CD14-positive monocyte (primary cell): ENCODE measurements at regions not wholly inside any gene's neighbourhood (a gene's known extent, or its start where the extent isn't known, plus 50 kb on each side); places are given as distances from the start of the nearest gene placed in this dataset.
"Not testable (repeated sequence)": the region's sequence is repeated elsewhere in the genome, so short reads cannot be mapped to it uniquely, and the experiment has no call there.

ENCODE experiments used
- DNase-seq, 3 donors: peaks; one replicate each; pipeline ENCODE4 v3.0.0-alpha.2; 2011 to 2022
- H2AFZ ChIP-seq: 2 replicates; pipeline ENCODE4 v1.6.0; 2012; ENCODE audit warnings: mild to moderate bottlenecking, low read depth, low read length, inconsistent platforms; ENCODE audit not compliant: insufficient read depth, poor library complexity, severe bottlenecking
- H3K27ac ChIP-seq, 2 donors: 1 replicate in 1 of 2; 2 replicates in 1 of 2; pipeline ENCODE4 v1.5.1; 2012 to 2013; ENCODE audit warnings: low read length in 2 of 2, control low read depth in 1 of 2, inconsistent platforms in 1 of 2, low read depth in 1 of 2, mild to moderate bottlenecking in 1 of 2
- H3K27me3 ChIP-seq, 2 donors: one replicate each; pipeline versions ENCODE4 v1.6.0 to v1.6.1; 2011 to 2013; ENCODE audit warnings: low read length in 2 of 2; ENCODE audit not compliant: control insufficient read depth in 2 of 2, insufficient read depth in 2 of 2
- H3K36me3 ChIP-seq, 2 donors: replicated peaks in 1 of 2; 1 replicate in 1 of 2; 2 replicates in 1 of 2; pipeline versions ENCODE4 v1.5.1 to v1.6.1; 2012 to 2013; ENCODE audit warnings: low read length in 2 of 2, control low read depth in 1 of 2, inconsistent platforms in 1 of 2, mild to moderate bottlenecking in 1 of 2; ENCODE audit not compliant: insufficient read depth in 2 of 2, control insufficient read depth in 1 of 2
- H3K4me1 ChIP-seq, 2 donors: 1 replicate in 1 of 2; 2 replicates in 1 of 2; pipeline versions ENCODE4 v1.5.1 to v1.6.1; 2012 to 2013; ENCODE audit warnings: low read length in 2 of 2, control low read depth in 1 of 2, inconsistent platforms in 1 of 2, mild to moderate bottlenecking in 1 of 2, moderate library complexity in 1 of 2; ENCODE audit not compliant: insufficient read depth in 2 of 2, control insufficient read depth in 1 of 2
- H3K4me2 ChIP-seq: replicated peaks from 2 replicates; pipeline ENCODE3; 2012; ENCODE audit warnings: low read length, moderate library complexity, mild to moderate bottlenecking; ENCODE audit not compliant: poor library complexity, severe bottlenecking; ENCODE audit errors: extremely low read depth
- H3K4me3 ChIP-seq, 3 experiments: fragments of 200-600 bp in 1 of 3; sonication (generic) in 1 of 3; replicated peaks in 1 of 3; 1 replicate in 2 of 3; 2 replicates in 1 of 3; pipeline ENCODE4 v1.5.1; 2011 to 2013; ENCODE audit warnings: low read length in 3 of 3, mild to moderate bottlenecking in 3 of 3, control low read depth in 2 of 3, low read depth in 2 of 3, inconsistent platforms in 1 of 3, moderate library complexity in 1 of 3
- H3K79me2 ChIP-seq: 2 replicates; pipeline ENCODE4 v1.6.0; 2012; ENCODE audit warnings: mild to moderate bottlenecking, control low read depth, inconsistent platforms, low read length, moderate library complexity; ENCODE audit not compliant: insufficient read depth
- H3K9ac ChIP-seq: 2 replicates; pipeline ENCODE4 v1.6.0; 2017; ENCODE audit warnings: low read length, mild to moderate bottlenecking; ENCODE audit not compliant: insufficient read depth, poor library complexity, severe bottlenecking
- H3K9me3 ChIP-seq, 2 donors: replicated peaks in 1 of 2; 1 replicate in 1 of 2; 2 replicates in 1 of 2; pipeline versions ENCODE4 v1.5.1 to v1.6.1; 2012 to 2013; ENCODE audit warnings: low read length in 2 of 2, control low read depth in 1 of 2; ENCODE audit not compliant: control insufficient read depth in 1 of 2, insufficient read depth in 1 of 2
- H4K20me1 ChIP-seq: 2 replicates; pipeline ENCODE4 v1.6.0; 2012; ENCODE audit warnings: mild to moderate bottlenecking, low read length, control low read depth, moderate library complexity; ENCODE audit not compliant: insufficient read depth
- H3K27ac Mint-ChIP-seq, 7 donors: one replicate each; pipeline ENCODE4 v1.8.0; 2020; ENCODE audit warnings: mild to moderate bottlenecking in 7 of 7, mixed read lengths in 7 of 7, moderate library complexity in 6 of 7, inconsistent platforms in 2 of 7
- H3K27me3 Mint-ChIP-seq, 3 donors: one replicate each; pipeline ENCODE4 v1.8.0; 2021 to 2022; ENCODE audit warnings: low read depth in 3 of 3, mild to moderate bottlenecking in 3 of 3, mixed read lengths in 3 of 3, moderate library complexity in 3 of 3, inconsistent platforms in 1 of 3
- H3K36me3 Mint-ChIP-seq, 2 donors: one replicate each; pipeline ENCODE4 v1.8.0; 2020; ENCODE audit warnings: mixed read lengths in 2 of 2, inconsistent platforms in 1 of 2, mild to moderate bottlenecking in 1 of 2
- H3K4me1 Mint-ChIP-seq: one replicate; pipeline ENCODE4 v1.8.0; 2020; ENCODE audit warnings: mild to moderate bottlenecking, mixed read lengths
- H3K4me3 Mint-ChIP-seq, 2 donors: one replicate each; pipeline ENCODE4 v1.8.0; 2020; ENCODE audit warnings: mild to moderate bottlenecking in 2 of 2, mixed read lengths in 2 of 2, moderate library complexity in 1 of 2
- H3K9me3 Mint-ChIP-seq, 7 donors: one replicate each; pipeline ENCODE4 v1.8.0; 2020 to 2022; ENCODE audit warnings: mixed read lengths in 7 of 7, mild to moderate bottlenecking in 6 of 7, moderate library complexity in 6 of 7, inconsistent platforms in 2 of 7
- WGBS: methylation state at CpG from one replicate; pipeline ENCODE4 v1.1.5; 2013; ENCODE audit warnings: missing lambda C conversion rate; ENCODE audit not compliant: insufficient coverage; 5-methylcytosine and 5-hydroxymethylcytosine counted together
- intact Hi-C, 2 donors: fragments of 100-400 bp; cut with micrococcal nuclease; formaldehyde crosslinking; loops; one replicate each; pipeline versions ENCODE4 v1.15.0 to v1.15.1; 2023
- TF ChIP-seq, protein P1 (sequence below): fragments of 200-600 bp; IDR thresholded peaks from one replicate; pipeline ENCODE4 v1.8.0; 2022; ENCODE audit warnings: antibody characterized with exemption, mild to moderate bottlenecking

DNA sequence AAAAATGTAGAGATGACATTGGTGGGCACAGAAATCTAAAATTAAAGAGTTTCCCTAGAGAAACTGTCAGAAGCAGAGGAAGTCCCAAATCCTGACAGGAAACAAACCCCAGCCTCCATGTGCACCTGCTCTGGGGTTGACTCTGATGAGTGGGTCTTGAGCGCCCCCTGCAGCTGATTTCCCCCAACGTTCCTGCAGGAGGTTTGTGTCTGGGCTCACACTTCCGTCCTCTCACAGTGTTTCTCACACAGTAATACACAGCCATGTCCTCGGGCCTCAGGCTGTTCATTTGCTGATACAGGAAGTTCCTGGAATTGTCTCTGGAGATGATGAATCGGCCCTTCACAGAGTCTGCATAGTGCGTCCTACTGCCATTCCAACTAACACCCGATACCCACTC, 670.1 kb downstream of the TMEM121 start:
- H3K79me2 ChIP-seq, H3K36me3 ChIP-seq, H3K4me3 Mint-ChIP-seq, H3K9me3 Mint-ChIP-seq, H3K4me3 ChIP-seq, H3K4me1 Mint-ChIP-seq, H2AFZ ChIP-seq, H3K27me3 Mint-ChIP-seq, H3K27ac Mint-ChIP-seq, intact Hi-C loops, H3K4me2 ChIP-seq, H3K36me3 Mint-ChIP-seq, H3K27me3 ChIP-seq, H4K20me1 ChIP-seq, H3K4me1 ChIP-seq, H3K9me3 ChIP-seq, DNase-seq, H3K27ac ChIP-seq, H3K9ac ChIP-seq: not testable (repeated sequence)
- TF ChIP-seq, protein P1, sequence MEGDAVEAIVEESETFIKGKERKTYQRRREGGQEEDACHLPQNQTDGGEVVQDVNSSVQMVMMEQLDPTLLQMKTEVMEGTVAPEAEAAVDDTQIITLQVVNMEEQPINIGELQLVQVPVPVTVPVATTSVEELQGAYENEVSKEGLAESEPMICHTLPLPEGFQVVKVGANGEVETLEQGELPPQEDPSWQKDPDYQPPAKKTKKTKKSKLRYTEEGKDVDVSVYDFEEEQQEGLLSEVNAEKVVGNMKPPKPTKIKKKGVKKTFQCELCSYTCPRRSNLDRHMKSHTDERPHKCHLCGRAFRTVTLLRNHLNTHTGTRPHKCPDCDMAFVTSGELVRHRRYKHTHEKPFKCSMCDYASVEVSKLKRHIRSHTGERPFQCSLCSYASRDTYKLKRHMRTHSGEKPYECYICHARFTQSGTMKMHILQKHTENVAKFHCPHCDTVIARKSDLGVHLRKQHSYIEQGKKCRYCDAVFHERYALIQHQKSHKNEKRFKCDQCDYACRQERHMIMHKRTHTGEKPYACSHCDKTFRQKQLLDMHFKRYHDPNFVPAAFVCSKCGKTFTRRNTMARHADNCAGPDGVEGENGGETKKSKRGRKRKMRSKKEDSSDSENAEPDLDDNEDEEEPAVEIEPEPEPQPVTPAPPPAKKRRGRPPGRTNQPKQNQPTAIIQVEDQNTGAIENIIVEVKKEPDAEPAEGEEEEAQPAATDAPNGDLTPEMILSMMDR, result peak; percentile 23
- WGBS, result 42% methylated on average over 3 of the region's 7 CpGs

DNA sequence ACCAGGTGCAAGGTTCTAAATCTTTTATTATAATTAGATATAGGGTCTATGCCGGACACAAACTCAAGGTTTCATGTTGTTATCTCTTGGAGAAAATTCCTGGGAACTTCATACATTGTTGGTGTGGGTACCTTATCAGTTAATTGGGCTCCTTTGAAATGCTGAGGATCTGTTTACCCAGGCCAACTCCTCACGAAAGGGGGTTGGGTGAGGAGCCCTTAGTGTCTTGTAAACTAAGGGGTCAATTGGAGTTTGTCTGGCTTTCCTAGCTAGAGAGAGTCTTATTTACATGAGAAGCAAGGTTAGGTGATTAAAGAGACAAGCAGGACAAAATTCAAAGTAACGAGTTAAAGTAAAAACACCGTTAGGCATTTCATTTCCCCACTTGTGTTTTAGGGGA, 670.9 kb downstream of the TMEM121 start:
- DNase-seq, H3K79me2 ChIP-seq, H3K27ac ChIP-seq, H3K36me3 ChIP-seq, H3K27me3 Mint-ChIP-seq, H3K4me1 Mint-ChIP-seq, H3K4me3 ChIP-seq, H3K4me2 ChIP-seq, H3K36me3 Mint-ChIP-seq, H3K27me3 ChIP-seq, H3K4me1 ChIP-seq, H4K20me1 ChIP-seq, intact Hi-C loops, H2AFZ ChIP-seq, H3K9me3 ChIP-seq, H3K9ac ChIP-seq, H3K4me3 Mint-ChIP-seq, H3K27ac Mint-ChIP-seq, H3K9me3 Mint-ChIP-seq: not testable (repeated sequence)
- no CpG with 5 or more reads among the region's 4 CpGs for WGBS
